ENCODE measurements at regions not wholly inside any gene's neighbourhood (a gene's known extent, or its start where the extent isn't known, plus 50 kb on each side); places are given as distances from the start of the nearest gene placed in this dataset.

GRCh38 chr3:463252-464192, 267.0 kb downstream of the CHL1 start:
- TF ChIP-seq CTCF (conservative IDR thresholded peaks at IDR 0.05; ENCODE audit: low read depth in 2 of 2) (no peak), NANOG (IDR thresholded peaks at IDR 0.05; ENCODE audit: borderline replicate concordance) (no peak), POLR2AphosphoS5 (IDR thresholded peaks at IDR 0.05; ENCODE audit: low read depth) (no peak), REST (IDR thresholded peaks at IDR 0.05; ENCODE audit: unreplicated experiment) (no peak), EZH2 (IDR thresholded peaks at IDR 0.05; ENCODE audit: low read depth, unreplicated experiment) (no peak), EZH2phosphoT487 (IDR thresholded peaks at IDR 0.05; ENCODE audit: unreplicated experiment) (no peak), ZNF114 (CRISPR knock-in tag; IDR thresholded peaks at IDR 0.05) (no peak), CREB1 (CRISPR knock-in tag; IDR thresholded peaks at IDR 0.05; ENCODE audit: low read depth) (no peak)

Data from GM23338 (cell line).